H1 (cell line): ENCODE measurements at regions not wholly inside any gene's neighbourhood (a gene's known extent, or its start where the extent isn't known, plus 50 kb on each side); places are given as distances from the start of the nearest gene placed in this dataset.

Source experiments
- CTCF ChIA-PET: fragments of 300-600 bp; sonication (Branson Sonifier 250); formaldehyde crosslinking; loops from one replicate; lab custom pipeline; 2021; ENCODE audit not compliant: partially characterized antibody; lab: Charles Lee
- POLR2A ChIA-PET: fragments of 300-600 bp; sonication (Branson Sonifier 250); formaldehyde crosslinking; loops from one replicate; lab custom pipeline; 2021; ENCODE audit warnings: inconsistent platforms; ENCODE audit not compliant: partially characterized antibody; lab: Charles Lee
- DNase-seq, 2 experiments: peaks; one replicate each; pipeline versions ENCODE4 v3.0.0 to v3.0.0-alpha.2; 2010 to 2022; ENCODE audit warnings: low spot score in 2 of 2, low read depth in 1 of 2, mixed read lengths in 1 of 2
- FAIRE-seq: peaks from 2 replicates; lab custom pipeline; 2011; peaks lifted over from hg19 to GRCh38; lab: Jason Lieb, UNC
- H2AFZ ChIP-seq: 2 replicates; pipeline ENCODE4 v1.8.1; 2012; ENCODE audit warnings: low read length, inconsistent platforms
- H2AK5ac ChIP-seq: 2 replicates; pipeline ENCODE4 v1.6.1; 2013; ENCODE audit warnings: low read depth, low read length
- H2BK120ac ChIP-seq: replicated peaks from 2 replicates; pipeline ENCODE3; 2013; ENCODE audit warnings: low read depth, low read length, inconsistent platforms
- H2BK12ac ChIP-seq: 2 replicates; pipeline ENCODE4 v1.6.1; 2013; ENCODE audit warnings: low read depth, low read length
- H2BK15ac ChIP-seq: 2 replicates; pipeline ENCODE4 v1.6.1; 2013; ENCODE audit warnings: low read length
- H2BK20ac ChIP-seq: 2 replicates; pipeline ENCODE4 v1.6.1; 2013; ENCODE audit warnings: low read length
- H2BK5ac ChIP-seq: 2 replicates; pipeline ENCODE4 v1.6.1; 2013; ENCODE audit warnings: low read depth, low read length
- H3K14ac ChIP-seq: 2 replicates; pipeline ENCODE4 v1.6.1; 2013; ENCODE audit warnings: inconsistent platforms; ENCODE audit not compliant: insufficient read length
- H3K18ac ChIP-seq: 2 replicates; pipeline ENCODE4 v1.6.1; 2013; ENCODE audit warnings: low read length; ENCODE audit errors: extremely low read depth
- H3K23ac ChIP-seq: 2 replicates; pipeline ENCODE4 v1.6.1; 2013; ENCODE audit warnings: inconsistent platforms; ENCODE audit not compliant: insufficient read length
- H3K23me2 ChIP-seq: 2 replicates; pipeline ENCODE4 v1.6.1; 2013; ENCODE audit warnings: low read depth, low read length
- H3K27ac ChIP-seq: 2 replicates; pipeline ENCODE4 v1.6.1; 2011; ENCODE audit warnings: low read depth, low read length, inconsistent platforms
- H3K27me3 ChIP-seq, 4 experiments: replicated peaks in 1 of 4; 1 replicate in 1 of 4; 2 replicates in 3 of 4; pipeline versions ENCODE4 v1.6.1 to v1.8.1; 2011 to 2013; ENCODE audit warnings: low read length in 3 of 4, mild to moderate bottlenecking in 3 of 4, inconsistent platforms in 2 of 4, mixed read lengths in 2 of 4, moderate library complexity in 1 of 4; ENCODE audit not compliant: control insufficient read depth in 3 of 4, insufficient read depth in 3 of 4; ENCODE audit errors: extremely low read depth in 1 of 4
- H3K36me3 ChIP-seq, 4 experiments: 2 replicates each; pipeline versions ENCODE4 v1.6.1 to v1.8.1; 2011 to 2013; ENCODE audit warnings: mild to moderate bottlenecking in 4 of 4, low read length in 3 of 4, moderate library complexity in 2 of 4, control low read depth in 1 of 4, inconsistent platforms in 1 of 4; ENCODE audit not compliant: insufficient read depth in 4 of 4, control insufficient read depth in 2 of 4
- H3K4ac ChIP-seq: replicated peaks from 2 replicates; pipeline ENCODE3; 2013; ENCODE audit warnings: low read length, low read depth, mixed read lengths, inconsistent platforms; ENCODE audit not compliant: insufficient read length
- H3K4me1 ChIP-seq, 4 experiments: replicated peaks in 1 of 4; 1 replicate in 1 of 4; 2 replicates in 3 of 4; pipeline versions ENCODE4 v1.6.1 to v1.8.1; 2011 to 2013; ENCODE audit warnings: low read length in 3 of 4, inconsistent platforms in 2 of 4, mixed read lengths in 1 of 4; ENCODE audit not compliant: insufficient read depth in 4 of 4, control insufficient read depth in 3 of 4
- H3K4me2 ChIP-seq, 2 experiments: 2 replicates each; pipeline versions ENCODE4 v1.6.1 to v1.8.1; 2011 to 2013; ENCODE audit warnings: low read depth in 2 of 2, low read length in 2 of 2, control low read depth in 1 of 2, inconsistent platforms in 1 of 2, mild to moderate bottlenecking in 1 of 2; ENCODE audit not compliant: insufficient read depth in 1 of 2
- H3K4me3 ChIP-seq, 4 experiments: fragments of 200-600, 300-600 bp in 1 of 4; sonication (generic), shearing (Covaris generic), sonication (Bioruptor Twin) in 1 of 4; 2 replicates each; pipeline versions ENCODE4 v1.5.1 to v1.8.1; 2011 to 2016; ENCODE audit warnings: low read length in 4 of 4, low read depth in 3 of 4, control low read depth in 2 of 4, inconsistent platforms in 2 of 4, mild to moderate bottlenecking in 2 of 4, mixed read lengths in 1 of 4, moderate library complexity in 1 of 4; ENCODE audit not compliant: insufficient read depth in 2 of 4; ENCODE audit errors: extremely low read depth in 1 of 4
- H3K56ac ChIP-seq: replicated peaks from 2 replicates; pipeline ENCODE3; 2013; ENCODE audit warnings: low read depth, mild to moderate bottlenecking, mixed read lengths, low read length, inconsistent platforms; ENCODE audit not compliant: insufficient read length
- H3K79me1 ChIP-seq: 2 replicates; pipeline ENCODE4 v1.6.1; 2013; ENCODE audit warnings: low read depth, low read length, control low read depth
- H3K79me2 ChIP-seq, 2 experiments: 2 replicates each; pipeline versions ENCODE4 v1.6.1 to v1.8.1; 2012 to 2013; ENCODE audit warnings: low read length in 2 of 2, mild to moderate bottlenecking in 2 of 2, inconsistent platforms in 1 of 2; ENCODE audit not compliant: insufficient read depth in 2 of 2, control insufficient read depth in 1 of 2
- H3K9ac ChIP-seq, 4 experiments: replicated peaks in 1 of 4; 1 replicate in 1 of 4; 2 replicates in 3 of 4; pipeline versions ENCODE4 v1.6.1 to v1.8.1; 2011 to 2013; ENCODE audit warnings: low read depth in 3 of 4, low read length in 3 of 4, control low read depth in 2 of 4, mild to moderate bottlenecking in 2 of 4, moderate library complexity in 2 of 4, inconsistent platforms in 1 of 4; ENCODE audit errors: extremely low read depth in 1 of 4
- H3K9me3 ChIP-seq, 2 experiments: 2 replicates each; pipeline versions ENCODE4 v1.6.1 to v1.8.1; 2012 to 2013; ENCODE audit warnings: mild to moderate bottlenecking in 2 of 2, moderate library complexity in 2 of 2, control low read depth in 1 of 2, inconsistent platforms in 1 of 2, low read depth in 1 of 2, low read length in 1 of 2, mixed read lengths in 1 of 2; ENCODE audit not compliant: insufficient read depth in 2 of 2
- H4K20me1 ChIP-seq, 2 experiments: replicated peaks in 1 of 2; 2 replicates each; pipeline versions ENCODE3 to v1.8.1; 2011 to 2013; ENCODE audit warnings: inconsistent platforms in 2 of 2, low read length in 2 of 2, mild to moderate bottlenecking in 1 of 2; ENCODE audit not compliant: insufficient read depth in 2 of 2, control insufficient read depth in 1 of 2
- H4K5ac ChIP-seq: 2 replicates; pipeline ENCODE4 v1.6.1; 2013; ENCODE audit warnings: low read length, low read depth, mixed read lengths, inconsistent platforms; ENCODE audit not compliant: insufficient read length
- H4K8ac ChIP-seq: 2 replicates; pipeline ENCODE4 v1.8.0; 2013; ENCODE audit warnings: mild to moderate bottlenecking, moderate library complexity, low read length, inconsistent platforms; ENCODE audit not compliant: insufficient read depth; ENCODE audit errors: extremely low read depth
- H4K91ac ChIP-seq: replicated peaks from 2 replicates; pipeline ENCODE3; 2013; ENCODE audit warnings: low read length, mixed read lengths, inconsistent platforms; ENCODE audit not compliant: insufficient read length
- CEBPB ChIP-seq: IDR thresholded peaks from 2 replicates; pipeline ENCODE4 v1.6.1; 2012; ENCODE audit warnings: low read depth, low read length
- EP300 ChIP-seq, 2 experiments: IDR thresholded peaks; 1 replicate in 1 of 2; 2 replicates in 1 of 2; pipeline ENCODE4 v1.6.1; 2011 to 2012; ENCODE audit warnings: low read depth in 2 of 2, low read length in 2 of 2, mild to moderate bottlenecking in 2 of 2, borderline replicate concordance in 1 of 2, inconsistent platforms in 1 of 2, moderate library complexity in 1 of 2
- GABPA ChIP-seq: IDR thresholded peaks from 2 replicates; pipeline ENCODE4 v1.6.1; 2011; ENCODE audit warnings: mild to moderate bottlenecking, low read length, moderate library complexity, borderline replicate concordance; ENCODE audit not compliant: insufficient read depth
- GTF2F1 ChIP-seq: IDR thresholded peaks from 2 replicates; pipeline ENCODE4 v1.6.1; 2012; ENCODE audit warnings: low read depth, low read length, improper control_type of control experiment, borderline replicate concordance
- MAFK ChIP-seq: IDR thresholded peaks from 2 replicates; pipeline ENCODE4 v1.6.1; 2012; ENCODE audit warnings: low read depth, mild to moderate bottlenecking, improper control_type of control experiment, low read length
- RNF2 ChIP-seq: fragments of 200-900, 300-1000 bp; sonication (generic); IDR thresholded peaks from 2 replicates; pipeline ENCODE4 v1.7.1; 2016; ENCODE audit warnings: borderline replicate concordance, low read depth, mild to moderate bottlenecking, antibody characterized with exemption, low read length; ENCODE audit not compliant: poor library complexity, severe bottlenecking; ENCODE audit errors: missing control alignments
- WGBS, 2 experiments: shearing (Covaris generic) in 1 of 2; methylation state at CpG; one replicate each; pipeline versions ENCODE4 v1.1.6 to v1.1.7; 2013 to 2015; ENCODE audit warnings: low lambda C conversion rate in 2 of 2, mixed read lengths in 2 of 2, inconsistent platforms in 1 of 2, low coverage in 1 of 2, missing lambda C conversion rate in 1 of 2; ENCODE audit not compliant: insufficient replicate concordance in 2 of 2, insufficient coverage in 1 of 2, insufficient read length in 1 of 2; ENCODE audit errors: extremely low coverage in 1 of 2, missing lambda C conversion rate in 1 of 2; 5-methylcytosine and 5-hydroxymethylcytosine counted together

GRCh38 chr1:54485416-54485815 is 62.6 kb upstream of the ACOT11 start:
- H3K4me2 ChIP-seq, result no peak overlapping the region
- FAIRE-seq, result no peak

More at GRCh38 chr1:54485416-54485815, 62.6 kb upstream of the ACOT11 start:
- 84% methylated on average over 5 of the region's 5 CpGs; no CpG with 5 or more reads in 1 of the 2 experiments for WGBS, 2 experiments
- no peak overlapping the region for H2BK12ac ChIP-seq
- H3K4me3 ChIP-seq, result no peak overlapping the region
- no peak overlapping the region for H2BK20ac ChIP-seq
- peaks cover 12% of the 10 kb centered on the region; the same call in 1 of the 2 replicates for H3K23me2 ChIP-seq
- peaks cover 0 to 14% (median 9%) of the 10 kb centered on the region in 4 experiments; a peak in 5 of 7 replicates for H3K27me3 ChIP-seq
- H2BK15ac ChIP-seq, result 0 out of 2 replicates have a peak overlapping the region, but pooled peaks have one; percentile 2
- no peak overlapping the region for H2AFZ ChIP-seq
- H3K79me2 ChIP-seq, result no peaks in the 10 kb centered on the region
- no peak overlapping the region for H3K9ac ChIP-seq
- H2BK120ac ChIP-seq, result no peak overlapping the region
- no peak overlapping the region for H3K4ac ChIP-seq
- ChIA-PET POLR2A (interaction anchor here (0.6 to 8.3 kb wide), 2 partner anchors 80 to 337 kb away, joined by 3 to 216 read pairs; partner anchors contain the start of gene SSBP3), CTCF (interaction anchor here (1.0 to 2.3 kb wide), 4 partner anchors 71 to 256 kb away, joined by 5 to 7 read pairs (median 6); no protein-coding TSS in a partner anchor)
- no peak overlapping the region for H3K27ac ChIP-seq
- H3K23ac ChIP-seq, result no peak overlapping the region
- no peaks in the 10 kb centered on the region for H3K79me1 ChIP-seq
- peaks cover 12 to 25% (median 14%) of the 10 kb centered on the region in 4 experiments for H3K4me1 ChIP-seq
- no peak overlapping the region for H4K8ac ChIP-seq
- TF ChIP-seq MAFK (no peak), EP300 (IDR thresholded peaks at IDR 0.05; ENCODE audit: borderline replicate concordance in 1 of 2, low read depth in 2 of 2, low read length in 2 of 2) (no peak), RNF2 (no peak), GTF2F1 (no peak), CEBPB (peak; percentile 74; the same call in 1 of the 2 replicates), GABPA (no peak)
- no peak overlapping the region for H3K14ac ChIP-seq
- no peak overlapping the region for H4K91ac ChIP-seq
- no peaks in the 10 kb centered on the region for H3K36me3 ChIP-seq
- DNase-seq, result no peak
- H3K56ac ChIP-seq, result no peak overlapping the region
- no peak overlapping the region for H3K18ac ChIP-seq
- H3K9me3 ChIP-seq, result no peaks in the 10 kb centered on the region
- no peak overlapping the region for H4K5ac ChIP-seq
- no peak overlapping the region for H2AK5ac ChIP-seq
- no peak overlapping the region for H2BK5ac ChIP-seq
- H4K20me1 ChIP-seq, result no peaks in the 10 kb centered on the region
